ENCODE measurements at regions not wholly inside any gene's neighbourhood (a gene's known extent, or its start where the extent isn't known, plus 50 kb on each side); places are given as distances from the start of the nearest gene placed in this dataset.

DNA sequence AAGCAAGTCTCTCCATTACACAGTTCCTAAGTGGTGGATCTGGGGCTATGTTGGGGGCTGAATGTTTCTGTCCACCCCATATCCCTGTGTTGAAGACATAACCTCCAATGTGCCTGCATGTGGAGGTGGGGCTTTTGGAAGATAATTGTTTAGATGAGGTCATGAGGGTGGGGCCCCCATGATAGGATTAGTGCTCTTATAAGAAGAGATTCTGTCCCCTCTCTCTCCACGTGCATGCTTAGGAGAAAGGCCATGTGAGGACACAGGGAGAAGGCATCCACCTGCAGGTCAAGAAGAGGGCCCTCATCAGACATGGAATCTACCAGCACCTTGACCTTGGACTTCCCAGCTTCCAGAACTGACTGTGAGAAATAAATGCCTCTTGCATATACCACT, 231.0 kb upstream of the CHRNA7 start:
- TF ChIP-seq, protein P1, sequence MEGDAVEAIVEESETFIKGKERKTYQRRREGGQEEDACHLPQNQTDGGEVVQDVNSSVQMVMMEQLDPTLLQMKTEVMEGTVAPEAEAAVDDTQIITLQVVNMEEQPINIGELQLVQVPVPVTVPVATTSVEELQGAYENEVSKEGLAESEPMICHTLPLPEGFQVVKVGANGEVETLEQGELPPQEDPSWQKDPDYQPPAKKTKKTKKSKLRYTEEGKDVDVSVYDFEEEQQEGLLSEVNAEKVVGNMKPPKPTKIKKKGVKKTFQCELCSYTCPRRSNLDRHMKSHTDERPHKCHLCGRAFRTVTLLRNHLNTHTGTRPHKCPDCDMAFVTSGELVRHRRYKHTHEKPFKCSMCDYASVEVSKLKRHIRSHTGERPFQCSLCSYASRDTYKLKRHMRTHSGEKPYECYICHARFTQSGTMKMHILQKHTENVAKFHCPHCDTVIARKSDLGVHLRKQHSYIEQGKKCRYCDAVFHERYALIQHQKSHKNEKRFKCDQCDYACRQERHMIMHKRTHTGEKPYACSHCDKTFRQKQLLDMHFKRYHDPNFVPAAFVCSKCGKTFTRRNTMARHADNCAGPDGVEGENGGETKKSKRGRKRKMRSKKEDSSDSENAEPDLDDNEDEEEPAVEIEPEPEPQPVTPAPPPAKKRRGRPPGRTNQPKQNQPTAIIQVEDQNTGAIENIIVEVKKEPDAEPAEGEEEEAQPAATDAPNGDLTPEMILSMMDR (conservative IDR thresholded peaks at IDR 0.05): no peak
- H3K4me3 Mint-ChIP-seq: no peak overlapping the region
- H3K27me3 Mint-ChIP-seq (ENCODE audit: low read depth): no peaks in the 10 kb centered on the region
- H3K27ac Mint-ChIP-seq (ENCODE audit: unreplicated experiment): no peak overlapping the region
- peaks cover 8% of the 10 kb centered on the region for H3K4me1 Mint-ChIP-seq
- no peak for DNase-seq (ENCODE audit: low read depth, low spot score)
- no peaks in the 10 kb centered on the region for H3K9me3 Mint-ChIP-seq
- H3K36me3 Mint-ChIP-seq (ENCODE audit: low read depth): no peaks in the 10 kb centered on the region

DNA sequence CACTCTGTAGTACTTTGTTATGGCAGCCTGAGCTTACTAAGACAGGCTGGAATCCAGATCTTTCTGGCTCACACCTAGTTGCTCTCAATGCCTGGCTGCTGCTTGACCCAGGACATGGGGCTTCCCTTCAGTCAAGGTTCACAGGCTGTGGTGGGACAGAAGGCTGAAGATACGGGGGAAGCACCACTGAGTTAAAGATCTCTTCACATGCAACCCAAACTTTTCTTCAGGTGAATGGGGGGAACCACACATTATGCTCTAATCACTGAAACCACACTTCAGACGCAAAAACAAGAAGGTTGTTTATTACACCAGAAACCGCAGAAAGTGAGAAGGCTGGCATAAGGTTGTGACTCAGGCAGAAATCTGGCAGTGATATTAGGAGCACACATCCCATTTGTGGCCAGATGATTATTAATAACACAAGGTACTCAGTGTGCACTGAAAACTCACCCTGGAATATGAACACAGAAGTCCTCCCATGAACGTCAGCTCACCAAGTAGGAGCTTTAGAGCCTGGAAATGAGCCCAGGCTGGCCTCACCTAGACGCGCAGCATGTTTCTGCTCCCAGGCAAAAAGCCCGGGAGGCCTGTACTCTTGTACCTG, 230.5 kb upstream of the CHRNA7 start:
- Mint-ChIP-seq H3K4me3 (no peak overlapping the region), H3K4me1 (peaks cover 8% of the 10 kb centered on the region), H3K36me3 (ENCODE audit: low read depth) (no peaks in the 10 kb centered on the region), H3K27ac (ENCODE audit: unreplicated experiment) (peak overlapping the region; percentile 6), H3K27me3 (ENCODE audit: low read depth) (no peaks in the 10 kb centered on the region), H3K9me3 (no peaks in the 10 kb centered on the region)
- DNase-seq (ENCODE audit: low read depth, low spot score): no peak
- TF ChIP-seq, protein P1 (conservative IDR thresholded peaks at IDR 0.05): no peak

DNA sequence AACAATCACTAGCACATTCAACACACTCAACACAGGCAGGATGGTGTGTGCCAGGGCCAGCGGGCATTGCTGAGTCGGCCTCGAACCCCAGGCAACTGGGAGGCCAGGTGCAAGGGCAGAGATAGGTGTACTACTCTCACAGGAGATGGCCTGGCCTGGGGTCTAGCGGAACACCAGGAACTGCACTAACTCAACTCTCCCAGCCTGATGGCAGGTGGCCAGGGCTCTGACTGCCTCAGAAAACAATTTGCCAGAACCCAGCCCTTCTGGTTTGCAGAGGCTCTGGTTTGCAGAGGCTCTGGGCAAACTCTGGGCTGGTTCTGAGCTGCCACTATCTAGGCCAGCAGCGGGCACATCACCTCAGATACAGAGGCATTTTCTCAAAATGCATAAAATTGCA, 229.2 kb upstream of the CHRNA7 start:
- Mint-ChIP-seq H3K4me3 (no peak overlapping the region), H3K27me3 (ENCODE audit: low read depth) (no peaks in the 10 kb centered on the region), H3K4me1 (peaks cover 8% of the 10 kb centered on the region), H3K36me3 (ENCODE audit: low read depth) (no peaks in the 10 kb centered on the region), H3K9me3 (no peaks in the 10 kb centered on the region), H3K27ac (ENCODE audit: unreplicated experiment) (no peak overlapping the region)
- TF ChIP-seq, protein P1 (conservative IDR thresholded peaks at IDR 0.05): no peak
- no peak for DNase-seq (ENCODE audit: low read depth, low spot score)

DNA sequence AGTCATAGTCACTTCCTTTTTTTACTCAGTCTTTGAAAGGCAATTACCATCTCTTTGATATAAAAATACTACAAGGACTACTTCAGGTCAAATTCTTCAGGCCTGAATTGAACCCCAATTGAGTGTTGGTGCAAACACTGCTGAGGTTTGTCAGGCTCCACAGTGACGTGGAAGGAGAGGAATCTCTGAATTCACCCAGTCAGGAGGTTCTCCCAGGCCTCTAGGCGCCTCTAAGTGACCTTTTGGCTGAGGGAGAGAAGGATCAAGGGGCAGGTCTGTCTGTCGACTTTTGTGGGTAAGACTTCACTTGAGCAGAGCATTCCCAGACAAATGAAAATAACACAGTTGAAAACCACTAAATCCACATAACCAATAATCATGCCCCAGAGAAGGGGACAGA, 227.6 kb upstream of the CHRNA7 start:
- DNase-seq (ENCODE audit: low read depth, low spot score): no peak
- Mint-ChIP-seq H3K27ac (ENCODE audit: unreplicated experiment) (no peak overlapping the region), H3K36me3 (ENCODE audit: low read depth) (no peaks in the 10 kb centered on the region)

DNA sequence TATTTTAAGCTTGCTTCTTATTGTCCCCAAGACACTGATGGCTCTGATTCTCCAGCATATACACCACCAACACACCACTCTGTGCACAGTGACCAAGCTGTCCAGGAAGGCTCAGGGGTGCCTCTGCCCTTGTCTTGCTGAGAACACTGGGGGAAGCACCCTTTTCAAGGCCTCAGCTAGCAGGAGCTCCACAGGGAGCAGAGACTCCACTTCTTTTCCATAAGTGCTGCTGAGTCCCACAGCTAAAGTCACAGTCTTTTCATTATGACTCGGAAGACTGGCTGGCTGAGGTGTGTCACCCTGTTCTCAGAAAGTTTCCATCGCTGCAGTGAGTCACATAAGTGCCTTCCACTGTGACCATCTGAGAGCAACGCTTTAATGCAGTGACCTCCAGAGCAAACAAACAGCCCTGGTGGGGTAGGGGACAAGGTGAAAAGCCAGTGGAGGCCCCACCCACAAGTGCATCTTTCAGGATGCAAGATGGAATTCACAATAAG, 226.9 kb upstream of the CHRNA7 start:
- H3K4me3 Mint-ChIP-seq: no peak overlapping the region
- no peak for DNase-seq (ENCODE audit: low read depth, low spot score)
- H3K36me3 Mint-ChIP-seq (ENCODE audit: low read depth): no peaks in the 10 kb centered on the region
- peaks cover 8% of the 10 kb centered on the region for H3K4me1 Mint-ChIP-seq
- H3K27me3 Mint-ChIP-seq (ENCODE audit: low read depth): no peaks in the 10 kb centered on the region
- H3K9me3 Mint-ChIP-seq: no peaks in the 10 kb centered on the region
- H3K27ac Mint-ChIP-seq (ENCODE audit: unreplicated experiment): no peak overlapping the region
- TF ChIP-seq, protein P1 (conservative IDR thresholded peaks at IDR 0.05): no peak

More for the DNA sequence above, 227.6 kb upstream of the CHRNA7 start:
- no peaks in the 10 kb centered on the region for H3K27me3 Mint-ChIP-seq (ENCODE audit: low read depth)
- H3K4me1 Mint-ChIP-seq: peaks cover 8% of the 10 kb centered on the region
- TF ChIP-seq, protein P1 (conservative IDR thresholded peaks at IDR 0.05): no peak
- H3K4me3 Mint-ChIP-seq: no peak overlapping the region
- H3K9me3 Mint-ChIP-seq: no peaks in the 10 kb centered on the region

All from neural crest cell (in vitro differentiated cells).